BJ (cell line): ENCODE measurements at regions not wholly inside any gene's neighbourhood (a gene's known extent, or its start where the extent isn't known, plus 50 kb on each side); places are given as distances from the start of the nearest gene placed in this dataset.

ENCODE experiments used
- CTCF ChIA-PET: fragments of 350-600 bp; formaldehyde crosslinking; extraction: SDS; loops from one replicate; lab custom pipeline; 2021; ENCODE audit warnings: antibody characterized with exemption, inconsistent platforms; lab: Yijun Ruan, JAX
- POLR2A ChIA-PET: fragments of 300-600 bp; sonication (Branson Sonifier 250); formaldehyde crosslinking; extraction: SDS; loops from one replicate; lab custom pipeline; 2021; ENCODE audit warnings: antibody characterized with exemption; lab: Charles Lee
- DNase-seq: peaks from one replicate; pipeline ENCODE4 v3.0.0-alpha.2; 2011; ENCODE audit warnings: low read depth
- H3K27me3 ChIP-seq: 2 replicates; pipeline ENCODE4 v1.6.0; 2011; ENCODE audit warnings: low read length; ENCODE audit not compliant: control insufficient read depth, insufficient read depth
- H3K36me3 ChIP-seq: 2 replicates; pipeline ENCODE4 v1.5.1; 2011; ENCODE audit warnings: low read length; ENCODE audit not compliant: control insufficient read depth, insufficient read depth
- H3K4me3 ChIP-seq: 2 replicates; pipeline ENCODE4 v1.5.1; 2011; ENCODE audit warnings: low read depth, mild to moderate bottlenecking, control low read depth, low read length
- TF ChIP-seq, protein P1 (sequence below): IDR thresholded peaks from 2 replicates; pipeline ENCODE4 v1.5.1; 2011; ENCODE audit warnings: low read depth, mild to moderate bottlenecking, control low read depth, inconsistent platforms, low read length, moderate library complexity; ENCODE audit not compliant: insufficient read depth

DNA sequence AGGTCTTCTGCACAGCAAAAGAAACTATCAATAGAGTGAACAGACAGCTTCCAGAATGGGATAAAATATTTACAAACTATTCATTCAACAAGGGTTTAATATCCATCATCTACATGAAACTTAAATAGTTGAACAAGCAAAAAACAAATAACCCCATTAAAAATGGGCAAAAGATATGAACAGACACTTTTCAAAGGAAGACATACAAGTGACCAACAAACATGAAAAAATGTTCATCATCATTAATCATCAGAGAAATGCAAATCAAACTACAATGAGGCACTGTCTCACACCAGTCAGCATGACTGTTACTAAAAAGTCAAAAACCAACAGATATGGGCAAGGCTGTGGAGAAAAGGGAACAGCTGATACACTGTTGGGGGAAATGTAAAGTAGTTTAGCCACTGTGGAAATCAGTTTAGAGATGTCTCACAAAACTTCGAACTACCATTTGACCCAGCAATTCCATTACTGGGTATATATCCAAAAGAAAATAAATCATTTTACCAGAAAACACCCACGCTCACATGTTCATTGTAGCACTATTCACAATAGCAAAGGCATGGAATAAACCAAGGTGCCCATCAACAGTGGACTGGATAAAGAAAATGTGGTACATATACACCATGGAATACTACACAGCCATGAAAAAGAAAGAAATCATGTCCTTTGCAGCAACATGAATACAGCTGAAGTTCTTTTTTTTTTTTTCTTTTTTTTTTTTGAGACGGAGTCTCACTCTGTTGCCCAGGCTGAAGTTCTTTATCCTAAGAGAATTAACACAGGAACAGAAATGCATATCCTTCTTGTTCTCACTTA, 172.6 kb downstream of the KLF6 start:
- Histone ChIP-seq H3K27me3 (no peaks in the 10 kb centered on the region), H3K4me3 (no peak overlapping the region), H3K36me3 (no peaks in the 10 kb centered on the region)
- DNase-seq = no peak
- TF ChIP-seq, protein P1, sequence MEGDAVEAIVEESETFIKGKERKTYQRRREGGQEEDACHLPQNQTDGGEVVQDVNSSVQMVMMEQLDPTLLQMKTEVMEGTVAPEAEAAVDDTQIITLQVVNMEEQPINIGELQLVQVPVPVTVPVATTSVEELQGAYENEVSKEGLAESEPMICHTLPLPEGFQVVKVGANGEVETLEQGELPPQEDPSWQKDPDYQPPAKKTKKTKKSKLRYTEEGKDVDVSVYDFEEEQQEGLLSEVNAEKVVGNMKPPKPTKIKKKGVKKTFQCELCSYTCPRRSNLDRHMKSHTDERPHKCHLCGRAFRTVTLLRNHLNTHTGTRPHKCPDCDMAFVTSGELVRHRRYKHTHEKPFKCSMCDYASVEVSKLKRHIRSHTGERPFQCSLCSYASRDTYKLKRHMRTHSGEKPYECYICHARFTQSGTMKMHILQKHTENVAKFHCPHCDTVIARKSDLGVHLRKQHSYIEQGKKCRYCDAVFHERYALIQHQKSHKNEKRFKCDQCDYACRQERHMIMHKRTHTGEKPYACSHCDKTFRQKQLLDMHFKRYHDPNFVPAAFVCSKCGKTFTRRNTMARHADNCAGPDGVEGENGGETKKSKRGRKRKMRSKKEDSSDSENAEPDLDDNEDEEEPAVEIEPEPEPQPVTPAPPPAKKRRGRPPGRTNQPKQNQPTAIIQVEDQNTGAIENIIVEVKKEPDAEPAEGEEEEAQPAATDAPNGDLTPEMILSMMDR = no peak
- ChIA-PET CTCF (no interaction called here), POLR2A (no interaction called here)

- CTCF ChIA-PET = interaction anchor here (0.8 kb wide), 1 partner anchor 13 kb away, joined by 3 read pairs; no protein-coding TSS in a partner anchor
- H3K27me3 ChIP-seq = no peaks in the 10 kb centered on the region
- TF ChIP-seq, protein P1 = no peak
- no peak overlapping the region for H3K4me3 ChIP-seq
- H3K36me3 ChIP-seq = no peaks in the 10 kb centered on the region
- POLR2A ChIA-PET = no interaction called here
- DNase-seq = no peak
Measured at GRCh38 chr10:3606309-3606708, 178.7 kb downstream of the KLF6 start.

GRCh38 chr10:3605882-3606281, 179.1 kb downstream of the KLF6 start:
- DNase-seq = no peak
- ChIA-PET POLR2A (no interaction called here), CTCF (interaction anchor here (0.8 kb wide), 1 partner anchor 13 kb away, joined by 3 read pairs; no protein-coding TSS in a partner anchor)
- H3K36me3 ChIP-seq = no peaks in the 10 kb centered on the region
- no peaks in the 10 kb centered on the region for H3K27me3 ChIP-seq
- TF ChIP-seq, protein P1 = no peak
- H3K4me3 ChIP-seq = no peak overlapping the region

DNA sequence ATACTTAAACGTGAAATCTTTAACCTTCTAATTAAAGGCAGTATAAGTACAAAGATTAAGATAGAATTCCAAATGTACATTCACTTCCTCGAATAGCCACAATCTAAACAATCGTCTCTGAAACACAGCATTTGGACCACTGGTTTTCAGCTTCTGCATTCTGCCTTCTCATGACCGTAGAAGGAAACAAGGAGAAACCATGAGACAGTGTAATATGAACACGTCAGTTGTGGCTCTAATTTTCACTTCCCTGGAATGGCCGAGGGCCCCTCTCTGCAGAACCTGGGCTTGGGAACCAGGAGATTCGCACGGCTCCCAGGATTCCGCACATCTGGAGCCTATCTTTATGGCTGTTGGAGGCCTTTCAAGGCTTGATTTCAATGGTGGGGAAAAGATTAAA, 189.3 kb downstream of the KLF6 start:
- H3K27me3 ChIP-seq = peaks cover 5% of the 10 kb centered on the region; the same call in 1 of the 2 replicates
- TF ChIP-seq, protein P1 = no peak
- no peak overlapping the region for H3K4me3 ChIP-seq
- DNase-seq = no peak
- ChIA-PET CTCF (no interaction called here), POLR2A (no interaction called here)
- H3K36me3 ChIP-seq = no peaks in the 10 kb centered on the region

- CTCF ChIA-PET = interaction anchor here (1.1 kb wide), 1 partner anchor 12 kb away, joined by 3 read pairs; no protein-coding TSS in a partner anchor
Measured at GRCh38 chr10:3593611-3594010, 191.4 kb downstream of the KLF6 start.

More at GRCh38 chr10:3593611-3594010, 191.4 kb downstream of the KLF6 start:
- TF ChIP-seq, protein P1 = no peak
- no peak for DNase-seq
- Histone ChIP-seq H3K36me3 (no peaks in the 10 kb centered on the region), H3K4me3 (no peak overlapping the region), H3K27me3 (peaks cover 5% of the 10 kb centered on the region; the same call in 1 of the 2 replicates)
- POLR2A ChIA-PET = no interaction called here
